Activated naive CD4-positive, alpha-beta T cell treated with Interleukin-2 at 50 U/mL for 16 hours (primary cell): ENCODE measurements at regions not wholly inside any gene's neighbourhood (a gene's known extent, or its start where the extent isn't known, plus 50 kb on each side); places are given as distances from the start of the nearest gene placed in this dataset.
"Not testable (repeated sequence)": the region's sequence is repeated elsewhere in the genome, so short reads cannot be mapped to it uniquely, and the experiment has no call there.

Experiments
- DNase-seq: peaks from one replicate; pipeline ENCODE4 v3.0.0-alpha.2; 2020

GRCh38 chr3:194028434-194029004 is 107.4 kb upstream of the HES1 start:
- DNase-seq = no peak

GRCh38 chr3:194029846-194030245 is 106.1 kb upstream of the HES1 start:
- no peak for DNase-seq

GRCh38 chr3:194030372-194030771 is 105.6 kb upstream of the HES1 start:
- no peak for DNase-seq

GRCh38 chr3:194031349-194031748 is 104.6 kb upstream of the HES1 start:
- no peak for DNase-seq

GRCh38 chr3:194031867-194032635 is 103.9 kb upstream of the HES1 start:
- no peak for DNase-seq

GRCh38 chr3:194032828-194033435 is 103.0 kb upstream of the HES1 start:
- no peak for DNase-seq

GRCh38 chr3:194034346-194035336 is 101.3 kb upstream of the HES1 start:
- no peak for DNase-seq

- no peak for DNase-seq
Measured at GRCh38 chr3:194035406-194036138, 100.4 kb upstream of the HES1 start.

GRCh38 chr3:194036842-194037241 is 99.1 kb upstream of the HES1 start:
- DNase-seq = no peak

- DNase-seq = not testable (repeated sequence)
Measured at GRCh38 chr3:194038346-194038745, 97.6 kb upstream of the HES1 start.

GRCh38 chr3:194038960-194039359 is 97.0 kb upstream of the HES1 start:
- DNase-seq = no peak

GRCh38 chr3:194040516-194041273 is 95.3 kb upstream of the HES1 start:
- DNase-seq = no peak

GRCh38 chr3:194042927-194043326 is 93.0 kb upstream of the HES1 start:
- DNase-seq = no peak

- no peak for DNase-seq
Measured at GRCh38 chr3:194043516-194043915, 92.4 kb upstream of the HES1 start.

- DNase-seq = no peak
Measured at GRCh38 chr3:194045289-194045688, 90.7 kb upstream of the HES1 start.

- DNase-seq = no peak
Measured at GRCh38 chr3:194045919-194046318, 90.0 kb upstream of the HES1 start.

- DNase-seq = no peak
Measured at GRCh38 chr3:194046531-194046930, 89.4 kb upstream of the HES1 start.

- no peak for DNase-seq
Measured at GRCh38 chr3:194046995-194047645, 88.8 kb upstream of the HES1 start.

- no peak for DNase-seq
Measured at GRCh38 chr3:194049394-194049793, 86.6 kb upstream of the HES1 start.

- no peak for DNase-seq
Measured at GRCh38 chr3:194050782-194051320, 85.1 kb upstream of the HES1 start.
